PFSK-1 (cell line): ENCODE measurements at regions not wholly inside any gene's neighbourhood (a gene's known extent, or its start where the extent isn't known, plus 50 kb on each side); places are given as distances from the start of the nearest gene placed in this dataset.

ENCODE experiments used
- FOXP2 ChIP-seq: optimal IDR thresholded peaks from 2 replicates; pipeline ENCODE3; 2011; ENCODE audit warnings: borderline replicate concordance, control low read depth, inconsistent platforms; ENCODE audit not compliant: insufficient read depth; ENCODE audit errors: extremely low read length, extremely low read depth
- POLR2AphosphoS5 ChIP-seq: IDR thresholded peaks from 2 replicates; pipeline ENCODE4 v1.6.1; 2012; ENCODE audit warnings: low read depth, mild to moderate bottlenecking, control low read depth, low read length, moderate library complexity
- REST ChIP-seq, 2 experiments: IDR thresholded peaks; 2 replicates each; pipeline versions ENCODE4 v1.6.1 to v1.8.0; 2011 to 2012; ENCODE audit warnings: low read depth in 2 of 2, low read length in 2 of 2, control low read depth in 1 of 2, inconsistent platforms in 1 of 2, mild to moderate bottlenecking in 1 of 2, moderate library complexity in 1 of 2; ENCODE audit not compliant: insufficient read depth in 1 of 2
- SIN3A ChIP-seq: IDR thresholded peaks from 2 replicates; pipeline ENCODE4 v1.6.1; 2012; ENCODE audit warnings: mild to moderate bottlenecking, low read length, moderate library complexity, borderline replicate concordance; ENCODE audit not compliant: insufficient read depth
- TAF1 ChIP-seq: IDR thresholded peaks from 2 replicates; pipeline ENCODE4 v1.6.1; 2012; ENCODE audit warnings: low read length, control low read depth, borderline replicate concordance; ENCODE audit not compliant: insufficient read depth

GRCh38 chr16:9393591-9393990 lies 302.1 kb downstream of the HAPSTR1 start:
- TF ChIP-seq POLR2AphosphoS5 = no peak
- no peak for TF ChIP-seq REST (IDR thresholded peaks at IDR 0.05; ENCODE audit: insufficient read depth in 1 of 2, low read depth in 2 of 2, low read length in 2 of 2)
- TF ChIP-seq FOXP2 = no peak
- no peak for TF ChIP-seq SIN3A
- TF ChIP-seq TAF1 = no peak

- TF ChIP-seq REST (IDR thresholded peaks at IDR 0.05; ENCODE audit: insufficient read depth in 1 of 2, low read depth in 2 of 2, low read length in 2 of 2) (no peak), SIN3A (no peak), TAF1 (no peak), POLR2AphosphoS5 (no peak), FOXP2 (no peak)
Measured at GRCh38 chr16:9395958-9396359, 304.5 kb downstream of the HAPSTR1 start.

- TF ChIP-seq FOXP2 (no peak), SIN3A (no peak), POLR2AphosphoS5 (no peak), REST (IDR thresholded peaks at IDR 0.05; ENCODE audit: insufficient read depth in 1 of 2, low read depth in 2 of 2, low read length in 2 of 2) (no peak), TAF1 (no peak)
Measured at GRCh38 chr16:9399573-9399972, 308.1 kb downstream of the HAPSTR1 start.

GRCh38 chr16:9401173-9401572 lies 309.7 kb downstream of the HAPSTR1 start:
- TF ChIP-seq SIN3A = no peak

GRCh38 chr16:9402293-9402860 lies 310.9 kb downstream of the HAPSTR1 start:
- no peak for TF ChIP-seq FOXP2
- TF ChIP-seq REST (IDR thresholded peaks at IDR 0.05; ENCODE audit: insufficient read depth in 1 of 2, low read depth in 2 of 2, low read length in 2 of 2) = peak in 1 of 2 experiments; percentile 81; a peak in 2 of 4 replicates
